Glomerular visceral epithelial cell (primary cell): ENCODE measurements at regions not wholly inside any gene's neighbourhood (a gene's known extent, or its start where the extent isn't known, plus 50 kb on each side); places are given as distances from the start of the nearest gene placed in this dataset.

Source experiments
- DNase-seq: peaks from one replicate; pipeline ENCODE4 v3.0.0-alpha.2; 2016; ENCODE audit errors: extremely low spot score

DNA sequence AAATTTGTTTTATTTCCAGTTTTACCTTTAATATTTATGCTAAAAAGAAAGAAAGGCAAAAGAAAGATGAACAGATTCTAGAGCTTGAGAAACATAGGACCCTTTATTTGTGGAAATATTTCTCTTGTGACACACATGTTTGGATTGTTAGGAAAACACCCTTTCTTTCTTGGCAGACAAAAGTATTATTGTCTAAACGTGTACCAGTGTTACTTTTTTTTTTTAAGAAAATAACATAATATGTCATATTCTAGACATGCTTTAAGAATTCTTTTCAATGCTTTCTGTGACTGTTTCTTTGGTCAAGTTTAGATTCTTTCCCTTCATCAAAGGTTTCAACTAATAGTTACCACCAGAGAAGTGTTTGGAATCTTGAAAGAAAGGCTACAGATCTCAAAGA is 183.4 kb upstream of the CNR1 start:
- DNase-seq, result no peak

DNA sequence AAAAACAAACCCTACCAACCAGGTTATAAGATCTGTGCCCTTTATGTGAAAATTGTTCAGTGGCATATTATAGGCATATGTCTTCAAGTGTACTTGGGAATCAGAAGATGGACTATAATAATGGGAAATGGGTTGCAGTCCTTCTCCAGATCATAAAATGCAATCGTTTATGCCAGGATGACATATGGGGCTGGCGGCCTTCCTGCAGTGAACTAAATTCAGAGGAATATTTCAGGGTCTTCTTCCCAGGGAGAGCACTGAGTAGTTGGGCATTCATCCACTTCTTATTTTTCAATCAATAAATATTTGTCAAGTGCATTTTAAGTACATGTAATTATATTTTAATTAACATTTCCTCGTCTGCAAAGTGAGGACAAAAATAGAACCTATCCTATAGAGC is 176.2 kb upstream of the CNR1 start:
- no peak for DNase-seq

DNA sequence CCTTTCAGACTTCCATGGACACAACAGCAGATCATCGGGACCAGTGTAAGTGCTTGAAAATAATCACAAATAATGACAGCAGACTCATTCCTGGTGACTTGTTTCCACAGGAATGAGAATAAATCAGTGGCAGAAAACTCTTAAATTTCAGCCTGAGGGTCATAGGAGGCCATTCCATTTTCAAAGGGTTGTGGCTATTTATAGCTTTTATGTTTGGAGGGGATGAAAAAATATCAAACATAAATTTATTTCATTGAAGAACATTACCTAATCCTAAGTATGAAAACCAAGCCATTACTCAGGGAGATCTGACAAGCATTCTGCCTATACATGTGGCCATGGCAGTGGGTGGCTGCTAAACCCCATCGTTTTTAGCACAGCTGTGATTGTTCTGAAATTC is 173.6 kb upstream of the CNR1 start:
- DNase-seq, result no peak

DNA sequence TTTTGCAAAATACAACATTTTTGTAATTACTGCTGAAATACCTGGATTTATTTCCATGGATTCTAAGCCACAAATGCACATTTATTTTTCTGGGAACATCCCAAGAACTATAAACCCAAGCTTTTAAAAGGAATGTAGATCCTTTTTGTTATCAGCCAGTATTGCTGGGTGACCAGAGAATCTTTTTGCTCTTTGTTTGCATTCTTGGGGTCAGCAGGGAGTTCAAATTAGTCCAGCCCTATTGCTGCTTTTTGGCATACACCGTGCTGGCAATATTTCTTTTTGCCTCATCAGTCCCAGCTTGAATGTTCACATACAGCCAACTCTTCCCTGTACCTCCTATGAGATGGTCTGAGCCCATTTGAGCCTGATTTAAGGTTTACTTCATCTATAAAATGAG is 155.2 kb upstream of the CNR1 start:
- no peak for DNase-seq

DNA sequence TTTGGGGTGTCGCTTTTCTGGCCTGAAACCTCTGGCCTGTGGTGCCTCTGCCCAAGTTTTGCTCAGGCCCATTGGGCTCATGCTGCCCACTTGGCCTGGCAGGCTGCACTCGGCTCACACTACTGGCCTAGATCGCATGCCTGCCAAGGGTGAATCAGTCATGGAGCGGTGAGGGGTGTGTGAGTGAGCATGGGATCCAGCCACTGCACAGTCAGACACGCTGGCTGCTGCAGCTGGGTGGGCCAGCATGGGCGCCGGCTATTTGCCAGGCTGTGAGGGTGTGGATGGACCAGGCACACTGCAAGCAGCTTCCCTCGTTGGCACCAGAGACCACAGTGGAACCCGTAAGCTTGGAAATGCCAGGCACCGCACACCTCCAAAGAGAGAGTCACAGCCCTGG is 145.4 kb upstream of the CNR1 start:
- no peak for DNase-seq

DNA sequence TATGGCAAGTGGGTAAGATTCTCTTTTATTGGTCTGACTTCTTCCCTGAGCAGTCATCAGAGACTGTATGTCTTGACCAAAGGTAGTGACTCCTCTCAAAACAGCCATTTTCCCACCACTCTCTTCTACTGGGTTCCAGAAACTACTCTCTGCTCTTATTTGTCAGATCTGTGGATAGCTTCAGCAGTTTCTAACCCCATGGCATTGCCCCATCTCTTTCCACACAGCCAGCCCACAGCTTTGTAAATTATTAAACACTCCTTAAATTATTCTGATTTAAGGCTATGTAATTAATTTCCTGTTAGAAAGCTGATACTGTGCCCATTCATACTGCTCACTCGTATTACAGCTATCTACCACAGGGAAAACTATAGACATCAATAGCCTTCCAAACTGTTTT is 138.4 kb upstream of the CNR1 start:
- DNase-seq, result no peak

DNA sequence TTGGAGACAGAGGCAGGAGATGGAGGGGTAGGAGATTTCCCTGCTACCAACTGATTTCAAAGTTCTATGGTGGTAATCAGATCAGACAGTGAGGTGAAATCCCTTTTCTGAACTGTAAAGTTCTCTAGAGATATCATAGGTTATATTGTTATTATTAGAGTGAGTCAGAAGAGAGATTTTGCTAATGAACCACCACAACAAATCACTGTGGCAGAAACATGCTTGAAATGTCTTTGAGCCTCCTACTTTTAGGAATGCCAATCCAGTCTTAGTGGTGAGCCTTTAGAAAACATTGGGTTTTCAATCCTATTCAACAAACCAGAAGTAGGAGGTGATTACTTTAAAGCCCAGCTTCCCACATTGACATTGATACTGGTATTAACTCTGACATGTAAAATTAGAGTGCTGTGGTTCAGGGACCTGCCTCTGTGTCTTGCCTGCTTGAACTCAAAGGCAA is 136.7 kb upstream of the CNR1 start:
- DNase-seq, result peak; percentile 9

DNA sequence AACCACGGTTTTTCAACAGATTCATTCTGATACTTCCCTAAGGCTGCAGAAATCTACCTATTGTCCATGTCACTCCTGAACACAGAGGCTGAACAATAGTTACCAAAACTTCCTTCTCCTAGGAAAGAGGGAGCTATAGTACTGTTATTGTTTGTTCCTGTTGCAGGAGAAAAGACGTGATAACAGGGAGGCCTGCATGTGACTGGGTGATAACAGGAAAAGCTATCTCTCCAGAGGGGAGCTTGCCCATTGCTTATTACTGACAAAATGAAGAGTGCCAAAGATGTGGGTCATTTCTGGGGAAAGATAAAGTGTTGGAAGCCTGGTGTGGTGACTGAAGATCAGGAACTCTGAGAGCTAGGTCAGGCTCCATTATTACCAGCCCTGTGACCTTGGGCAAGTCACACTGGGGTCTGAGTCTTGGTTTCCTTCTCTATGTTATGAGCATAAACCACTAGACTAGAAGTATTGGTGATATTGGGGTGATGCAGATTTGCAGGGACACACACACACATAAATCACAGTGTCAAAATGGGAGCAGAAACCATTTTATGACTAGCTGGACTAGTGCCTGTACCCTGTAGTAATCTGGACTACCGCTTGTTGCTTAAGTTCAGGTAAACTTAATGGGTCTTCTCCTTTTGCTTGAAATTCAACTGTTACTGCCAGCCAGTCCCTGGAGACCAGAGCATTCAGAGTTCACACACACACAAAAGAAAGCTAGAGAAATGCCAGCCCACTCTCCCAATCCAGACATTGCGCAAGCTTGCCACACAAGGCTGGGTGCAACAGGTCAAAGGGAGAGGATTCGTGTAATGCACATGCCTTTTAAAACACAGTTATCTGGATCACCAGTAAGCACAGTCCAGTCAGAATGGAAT is 136.0 kb upstream of the CNR1 start:
- DNase-seq, result no peak

DNA sequence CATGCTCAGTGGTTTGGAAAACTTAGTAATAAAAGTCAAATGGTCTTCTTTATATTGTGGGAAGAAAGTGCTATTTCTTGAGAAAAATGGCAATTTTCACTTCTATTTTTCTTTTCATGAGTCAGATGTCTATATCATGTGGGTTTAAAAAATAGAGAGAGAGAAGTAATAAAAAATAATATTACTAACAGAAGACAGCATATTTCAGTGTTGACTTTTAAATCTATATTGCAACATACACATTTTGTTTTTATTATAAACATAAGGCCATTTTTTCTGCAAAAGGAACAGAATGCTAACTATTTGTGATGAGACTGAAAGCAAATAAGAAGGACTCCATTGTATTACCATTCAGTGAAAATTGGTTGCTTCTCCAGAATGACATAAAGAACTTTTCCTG is 135.1 kb upstream of the CNR1 start:
- DNase-seq, result no peak

DNA sequence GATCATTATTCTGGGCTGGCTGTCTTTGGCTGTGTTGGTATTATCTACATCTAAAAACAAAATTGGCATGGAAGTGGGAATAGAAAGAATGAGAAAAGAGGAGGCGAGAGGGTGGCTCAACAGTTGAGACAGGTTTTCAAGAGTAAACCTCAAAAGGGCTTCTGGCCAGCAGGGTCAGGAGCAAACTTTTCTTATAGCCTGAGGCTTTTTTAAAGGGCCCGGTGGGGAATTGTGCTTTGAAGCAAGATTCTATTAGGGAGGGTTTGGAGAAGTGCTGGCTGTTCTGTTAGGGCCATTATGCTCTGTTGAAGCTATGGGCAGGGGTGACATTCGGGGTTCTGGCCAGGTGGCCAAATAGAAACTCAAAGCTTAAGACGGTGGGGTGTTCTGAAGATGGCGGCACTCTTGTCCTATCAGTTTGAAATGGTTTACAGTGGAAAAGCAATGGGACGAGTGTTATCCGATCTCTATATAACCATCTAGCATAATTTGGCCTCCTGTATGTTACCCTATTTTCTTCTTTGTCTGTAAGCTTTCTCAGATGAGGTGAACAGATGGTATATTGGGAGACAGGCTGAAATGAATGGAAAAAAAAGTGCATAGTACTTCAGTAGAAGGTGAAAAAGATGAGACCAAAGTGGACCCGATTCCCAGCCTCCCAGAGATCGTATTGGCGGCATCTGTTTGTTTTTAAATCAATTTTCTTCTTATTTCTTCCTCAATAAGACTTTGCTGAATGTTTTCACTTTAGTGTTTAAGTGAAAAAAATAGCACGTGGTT is 132.1 kb upstream of the CNR1 start:
- DNase-seq, result no peak

DNA sequence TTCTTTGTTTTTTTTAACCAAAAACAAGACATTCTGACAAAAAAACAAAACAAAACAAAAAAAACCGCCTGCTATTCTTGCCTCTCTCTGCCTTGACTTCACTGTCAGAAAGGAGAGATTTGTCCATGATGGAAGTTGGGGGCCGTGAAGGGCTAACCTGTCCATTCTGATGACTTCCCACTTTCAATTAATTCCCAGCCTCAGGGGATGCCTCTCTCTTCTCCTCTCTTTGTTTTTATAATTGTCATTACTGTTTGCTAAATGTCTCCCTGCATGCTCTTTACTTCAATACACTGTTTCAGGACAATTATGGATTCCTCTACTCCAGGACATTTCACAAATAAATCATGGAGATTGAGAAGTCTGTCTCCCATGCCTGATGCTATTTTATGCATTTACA is 130.5 kb upstream of the CNR1 start:
- no peak for DNase-seq

DNA sequence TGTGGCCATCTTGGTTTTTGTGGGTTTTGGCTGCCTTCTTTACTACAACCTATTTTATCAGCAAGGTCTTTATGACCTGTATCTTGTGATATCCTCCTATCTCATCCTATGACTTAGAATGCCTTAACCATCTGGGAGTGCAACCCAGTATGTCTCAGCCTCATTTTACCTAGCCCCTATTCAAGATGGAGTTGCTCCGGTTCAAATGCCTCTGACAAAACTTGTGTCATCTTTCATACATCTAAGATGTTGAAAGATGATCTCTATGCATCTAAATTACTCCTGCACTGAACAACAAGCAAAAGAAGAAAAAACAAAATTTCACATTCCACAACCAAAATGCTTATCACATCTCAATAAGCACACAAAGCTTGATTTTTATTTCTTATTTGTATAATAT is 129.5 kb upstream of the CNR1 start:
- DNase-seq, result no peak

DNA sequence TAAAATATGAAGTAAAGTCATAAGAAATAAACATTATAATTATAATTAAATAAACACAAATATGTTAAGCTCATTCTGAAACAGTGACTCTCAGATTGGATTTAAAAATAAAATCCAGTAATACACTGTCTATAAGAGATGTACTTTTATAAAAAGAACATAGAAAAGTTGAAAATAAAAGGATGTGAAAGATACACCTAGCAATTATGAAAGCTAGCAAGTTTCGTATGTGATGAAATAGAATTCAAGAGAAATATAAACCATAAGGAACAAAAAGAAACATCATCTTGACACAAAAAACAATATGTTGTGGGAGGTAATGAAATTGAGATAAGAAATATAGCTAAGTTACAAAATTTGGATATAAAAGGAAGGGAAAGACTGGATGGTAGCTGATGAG is 128.6 kb upstream of the CNR1 start:
- no peak for DNase-seq

DNA sequence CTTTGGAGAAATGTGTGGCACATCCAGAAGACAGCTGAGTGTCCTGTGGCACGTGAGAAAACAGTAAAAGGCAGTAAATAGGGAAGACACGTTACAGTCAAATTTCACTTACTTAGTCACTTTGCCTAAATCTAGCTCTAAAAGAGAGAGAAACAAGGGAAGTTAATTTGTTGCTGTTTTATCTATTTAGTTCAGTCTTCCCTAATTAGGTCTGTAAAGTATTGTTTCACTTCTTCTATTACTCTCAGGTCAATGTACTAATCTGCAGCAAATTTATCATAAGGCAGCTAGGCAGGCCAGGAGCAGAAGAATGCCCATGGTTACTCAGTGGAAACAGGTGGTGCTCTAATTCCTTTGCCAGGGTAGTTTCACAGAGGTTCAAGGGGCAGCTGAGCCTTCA is 124.3 kb upstream of the CNR1 start:
- DNase-seq, result no peak

DNA sequence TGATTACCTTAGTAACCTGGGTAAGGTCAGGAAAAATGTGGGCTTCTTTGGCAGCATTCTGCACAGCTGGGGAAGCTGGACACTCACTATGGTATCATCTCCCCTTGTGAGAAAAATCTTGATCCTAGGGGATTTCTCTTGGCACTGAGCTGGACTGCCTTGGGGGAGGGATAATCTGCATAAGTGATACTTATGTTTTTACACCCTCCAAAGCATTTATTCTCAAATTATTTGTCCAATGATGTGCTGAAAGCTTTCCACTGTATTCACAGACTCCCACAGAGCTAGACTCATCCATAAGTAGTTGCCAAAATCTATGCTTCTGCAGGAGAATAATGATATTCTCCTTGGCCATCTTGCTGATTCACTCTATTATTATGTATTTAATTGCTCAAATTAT is 121.5 kb upstream of the CNR1 start:
- DNase-seq, result no peak

DNA sequence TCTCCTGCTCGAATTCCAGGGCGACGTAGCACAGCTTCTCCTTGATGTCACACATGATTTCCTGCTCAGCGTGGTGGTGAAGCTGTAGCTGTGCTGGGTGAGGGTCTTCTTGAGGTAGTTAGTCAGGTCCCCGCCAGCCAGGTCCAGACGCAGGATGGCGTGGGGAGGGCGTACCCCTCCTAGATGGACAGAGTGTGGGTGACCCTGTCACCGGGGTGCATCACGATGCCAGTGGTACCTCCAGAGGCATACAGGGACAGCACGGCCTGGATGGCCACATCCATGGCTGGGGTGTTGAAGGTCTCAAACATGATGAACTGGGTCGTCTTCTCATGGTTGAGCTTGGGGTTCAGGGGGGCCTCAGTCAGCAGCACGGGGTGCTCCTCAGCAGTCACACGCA is 110.2 kb upstream of the CNR1 start:
- DNase-seq, result no peak

DNA sequence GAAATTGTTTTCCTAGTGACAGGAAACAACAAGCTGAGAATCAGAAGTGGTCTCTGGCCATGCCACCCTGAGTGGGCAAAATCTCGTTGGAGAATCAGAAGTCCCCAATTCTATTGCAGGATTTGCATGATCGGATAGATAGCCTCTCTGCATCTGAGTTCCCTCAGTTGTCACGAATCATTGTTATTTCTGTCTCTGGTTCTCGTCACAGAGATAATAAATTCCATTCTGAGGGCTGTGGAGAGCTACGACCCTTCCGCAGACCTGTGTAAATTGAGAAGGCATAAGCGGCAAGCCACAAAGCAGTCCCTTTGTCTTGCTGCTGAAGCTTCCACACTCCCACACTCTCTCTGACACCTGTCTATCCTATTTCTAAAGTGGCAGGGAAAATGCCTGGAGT is 102.4 kb upstream of the CNR1 start:
- DNase-seq, result no peak

DNA sequence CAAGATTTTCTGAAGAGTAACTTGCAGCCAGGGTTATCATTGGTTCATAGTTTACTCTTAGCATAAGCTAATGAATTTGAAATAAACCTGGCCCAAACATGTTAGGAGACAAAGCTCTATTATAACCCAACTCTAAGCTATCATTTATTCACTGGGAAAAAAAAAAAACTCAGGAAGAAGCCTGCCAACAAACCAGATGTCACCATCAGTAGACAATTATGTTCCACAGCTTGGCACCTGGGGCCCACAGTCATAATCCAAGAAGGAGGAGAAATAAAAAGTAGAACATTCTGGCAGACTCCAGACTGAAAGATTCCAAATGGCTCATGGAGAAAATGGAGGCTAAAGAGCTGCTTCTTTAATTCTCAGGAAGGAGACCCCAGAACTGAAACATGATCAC is 100.0 kb upstream of the CNR1 start:
- no peak for DNase-seq

DNA sequence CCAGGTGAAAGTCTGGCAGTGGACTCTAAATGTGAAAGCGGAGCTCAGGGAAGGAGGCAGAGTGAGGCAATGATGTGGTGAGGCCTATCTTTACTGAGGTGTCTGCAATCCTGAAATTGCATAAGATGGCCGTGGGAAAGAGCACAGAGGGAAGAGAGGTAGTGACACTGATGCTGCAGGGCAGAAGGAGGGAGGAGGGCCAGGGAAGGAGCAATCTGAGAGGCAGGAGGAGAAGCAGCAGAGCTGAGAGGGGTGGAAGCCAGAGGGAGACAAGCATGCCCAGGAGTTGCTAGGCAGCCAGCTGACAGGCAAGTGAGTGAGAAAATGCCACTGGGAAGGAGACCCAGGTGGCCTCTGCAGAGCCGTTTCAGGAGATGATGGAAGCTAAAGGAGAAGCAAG is 97.4 kb upstream of the CNR1 start:
- no peak for DNase-seq

DNA sequence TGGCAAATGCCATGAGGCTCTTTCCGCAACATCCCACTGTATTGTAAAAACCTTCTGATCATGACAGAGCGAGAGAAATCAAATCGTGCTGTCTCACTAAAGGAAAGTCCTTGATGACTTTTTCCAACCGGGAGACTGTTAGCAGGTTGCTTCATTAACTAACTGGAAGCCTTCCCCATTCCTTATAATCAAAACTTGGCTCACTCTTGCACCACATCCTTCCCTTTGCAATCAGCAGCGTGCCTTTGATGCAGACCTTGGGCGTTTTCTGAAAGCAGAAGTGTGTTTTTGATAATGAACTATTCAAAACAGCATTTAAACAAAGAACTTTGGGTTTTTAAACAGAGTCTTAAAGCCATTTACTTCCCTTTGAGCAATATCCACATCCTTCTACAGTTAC is 96.2 kb upstream of the CNR1 start:
- DNase-seq, result no peak

DNA sequence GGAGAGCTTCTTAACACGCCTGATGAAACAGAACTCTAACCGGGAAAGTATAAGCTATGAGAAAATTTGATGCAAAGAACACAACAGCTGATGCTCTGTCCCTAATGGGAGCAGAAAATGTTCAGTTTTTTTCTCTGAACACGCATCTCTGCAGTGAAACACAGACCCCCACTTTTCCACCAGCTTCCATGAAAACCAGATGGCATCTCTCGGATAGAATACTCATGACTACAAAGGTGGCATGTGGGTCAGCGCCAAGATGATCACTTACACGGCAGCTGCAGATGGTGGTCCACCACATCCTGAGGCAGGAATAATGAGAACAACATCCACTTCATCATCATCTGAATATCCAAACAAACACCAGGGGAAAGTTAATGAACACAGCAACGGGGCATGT is 85.2 kb upstream of the CNR1 start:
- no peak for DNase-seq

DNA sequence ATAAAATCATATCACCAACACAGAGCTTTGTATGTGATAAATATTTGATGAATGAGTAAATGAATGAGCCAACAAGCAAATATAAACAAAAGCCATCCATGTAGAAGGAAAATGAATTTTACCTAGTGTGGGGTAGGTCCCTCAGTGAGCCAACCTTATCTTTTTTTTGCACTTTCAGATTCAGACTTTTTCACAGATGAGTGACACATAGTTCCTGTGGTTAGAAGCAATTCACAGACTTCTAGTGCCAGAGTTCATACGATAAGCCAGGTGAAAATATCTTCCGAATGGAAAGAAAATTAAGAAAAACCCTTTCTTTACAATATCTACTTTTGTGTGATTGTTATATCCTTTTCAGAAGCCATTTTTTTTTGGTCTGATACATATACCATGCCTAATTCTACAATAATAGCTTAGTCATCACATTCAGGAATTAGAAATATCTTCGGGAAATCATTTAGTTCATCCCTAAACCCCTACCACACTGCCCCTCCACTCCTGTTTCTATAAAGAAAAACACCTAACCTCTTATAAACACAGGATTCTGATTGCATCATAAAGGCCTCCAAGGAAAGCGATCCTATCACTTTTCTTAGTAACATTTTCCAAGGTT is 82.7 kb upstream of the CNR1 start:
- DNase-seq, result no peak

DNA sequence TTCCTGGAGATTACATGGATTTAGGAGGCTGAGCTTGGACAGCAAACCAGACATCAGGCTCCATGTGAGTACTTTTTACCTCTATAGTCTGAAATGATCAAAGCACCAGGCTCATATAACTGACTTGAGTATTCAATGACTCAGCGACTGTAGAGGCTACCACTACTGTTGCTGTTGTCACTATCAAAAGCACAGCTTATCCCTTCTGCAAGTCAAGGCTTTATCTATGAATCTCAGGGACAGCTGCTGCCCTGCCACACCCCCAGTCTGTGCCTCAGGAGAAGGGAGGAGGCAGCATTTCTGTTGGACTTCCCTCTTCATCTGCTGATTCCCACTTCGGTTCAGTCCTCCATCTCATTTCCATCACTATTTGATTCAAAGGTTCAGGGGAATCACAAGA is 80.5 kb upstream of the CNR1 start:
- no peak for DNase-seq
